SK-N-SH treated with all-trans-retinoic acid at 6 μM for 48 hours (cell line): ENCODE measurements at regions not wholly inside any gene's neighbourhood (a gene's known extent, or its start where the extent isn't known, plus 50 kb on each side); places are given as distances from the start of the nearest gene placed in this dataset.

ENCODE experiments used
- ATAC-seq: fragments of 200-7000 bp; cut with Tn5 transposase; 3 replicates; pipeline ENCODE4 v1.9.1; 2020; ENCODE audit warnings: mild to moderate bottlenecking, moderate library complexity
- ARNTL ChIP-seq: fragments of 450-650 bp; formaldehyde crosslinking; IDR thresholded peaks from 2 replicates; pipeline ENCODE4 v1.5.0; 2020; ENCODE audit warnings: low read depth, mild to moderate bottlenecking, moderate library complexity, borderline replicate concordance
- BACH2 ChIP-seq: fragments of 250-450 bp; sonication (Bioruptor Pico); IDR thresholded peaks from 2 replicates; pipeline ENCODE4 v1.9.0; 2021; ENCODE audit warnings: mild to moderate bottlenecking, borderline replicate concordance
- CSDC2 ChIP-seq: fragments of 250-450 bp; sonication (Bioruptor Pico); IDR thresholded peaks from 2 replicates; pipeline ENCODE4 v1.5.0; 2020; ENCODE audit warnings: mild to moderate bottlenecking, moderate library complexity
- ESRRG ChIP-seq: fragments of 250-450 bp; sonication (Bioruptor Pico); IDR thresholded peaks from 2 replicates; pipeline ENCODE4 v1.6.1; 2021; ENCODE audit warnings: mild to moderate bottlenecking
- GLIS3 ChIP-seq: fragments of 250-450 bp; sonication (Bioruptor Pico); IDR thresholded peaks from 2 replicates; pipeline ENCODE4 v1.5.0; 2020; ENCODE audit warnings: mild to moderate bottlenecking, moderate library complexity
- ISL1 ChIP-seq: fragments of 250-450 bp; sonication (Bioruptor Pico); IDR thresholded peaks from 2 replicates; pipeline ENCODE4 v2.1.2; 2022; ENCODE audit warnings: mild to moderate bottlenecking, moderate library complexity
- OSR1 ChIP-seq: fragments of 250-450 bp; sonication (Bioruptor Pico); IDR thresholded peaks from 2 replicates; pipeline ENCODE4 v1.8.0; 2022; ENCODE audit warnings: moderate library complexity, mild to moderate bottlenecking, inconsistent platforms
- PPARA ChIP-seq: fragments of 250-450 bp; sonication (Bioruptor Pico); IDR thresholded peaks from 2 replicates; pipeline ENCODE4 v1.5.0; 2020; ENCODE audit warnings: mild to moderate bottlenecking, borderline replicate concordance
- SNAI2 ChIP-seq: fragments of 250-450 bp; sonication (Bioruptor Pico); IDR thresholded peaks from 2 replicates; pipeline ENCODE4 v1.5.0; 2020; ENCODE audit warnings: mild to moderate bottlenecking, moderate library complexity
- TCF4 ChIP-seq: fragments of 250-450 bp; sonication (Bioruptor Pico); IDR thresholded peaks from 2 replicates; pipeline ENCODE4 v1.8.0; 2021; ENCODE audit warnings: mild to moderate bottlenecking, moderate library complexity, borderline replicate concordance
- ZC3H10 ChIP-seq: fragments of 250-450 bp; sonication (Bioruptor Pico); IDR thresholded peaks from 2 replicates; pipeline ENCODE4 v1.5.1; 2021; ENCODE audit warnings: mild to moderate bottlenecking, moderate library complexity
- ZFP3 ChIP-seq: fragments of 250-450 bp; sonication (Bioruptor Pico); IDR thresholded peaks from 2 replicates; pipeline ENCODE4 v1.5.0; 2020; ENCODE audit warnings: mild to moderate bottlenecking, moderate library complexity
- ZFP30 ChIP-seq: fragments of 450-650 bp; formaldehyde crosslinking; IDR thresholded peaks from 2 replicates; pipeline ENCODE4 v1.5.0; 2022; ENCODE audit warnings: mild to moderate bottlenecking, moderate library complexity
- ZNF70 ChIP-seq: fragments of 450-650 bp; formaldehyde crosslinking; IDR thresholded peaks from 2 replicates; pipeline ENCODE4 v1.5.0; 2020; ENCODE audit warnings: mild to moderate bottlenecking, moderate library complexity
- ZNF8 ChIP-seq: fragments of 450-650 bp; formaldehyde crosslinking; IDR thresholded peaks from 2 replicates; pipeline ENCODE4 v1.5.0; 2020; ENCODE audit warnings: mild to moderate bottlenecking, moderate library complexity
- TF ChIP-seq, protein P1 (sequence below): fragments of 250-450 bp; sonication (Bioruptor Pico); IDR thresholded peaks from 2 replicates; pipeline ENCODE4 v1.5.1; 2020; ENCODE audit warnings: low read depth, mild to moderate bottlenecking, moderate library complexity
- TF ChIP-seq, protein P2 (sequence below): fragments of 250-450 bp; sonication (Bioruptor Pico); IDR thresholded peaks from 2 replicates; pipeline ENCODE4 v1.5.1; 2021; ENCODE audit warnings: mild to moderate bottlenecking, moderate library complexity
- TF ChIP-seq, protein P3 (sequence below): fragments of 250-450 bp; sonication (Bioruptor Pico); IDR thresholded peaks from 2 replicates; pipeline ENCODE4 v1.5.0; 2020; ENCODE audit warnings: mild to moderate bottlenecking, moderate library complexity
- TF ChIP-seq, protein P4 (sequence below): fragments of 250-450 bp; sonication (Bioruptor Pico); IDR thresholded peaks from 2 replicates; pipeline ENCODE4 v1.8.0; 2020; ENCODE audit warnings: mild to moderate bottlenecking, moderate library complexity, borderline replicate concordance

DNA sequence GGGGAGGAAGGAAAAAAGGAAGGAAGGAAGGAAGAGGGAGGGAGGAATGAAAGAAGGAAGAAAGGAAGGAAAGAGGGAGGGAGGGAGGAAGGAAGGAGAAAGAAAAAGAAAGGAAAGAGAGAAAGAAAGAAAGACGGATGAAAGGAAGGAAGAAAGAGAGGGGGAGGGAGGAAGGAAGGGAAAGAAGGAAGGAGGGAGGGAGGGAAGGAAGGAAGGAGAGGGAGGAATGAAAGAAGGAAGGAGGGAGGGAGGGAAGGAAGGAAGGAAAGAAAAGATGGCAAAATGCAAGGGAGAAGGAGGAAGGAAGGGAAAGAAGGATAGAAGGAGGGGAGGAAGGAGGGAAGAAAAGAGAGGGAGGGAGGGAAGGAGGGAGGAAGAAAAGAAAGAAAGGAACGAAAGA lies 257.3 kb upstream of the C16orf82 start:
- no peak for ATAC-seq
- TF ChIP-seq GLIS3 (CRISPR knock-in tag) = no peak
- no peak for TF ChIP-seq OSR1
- no peak for TF ChIP-seq ZNF70 (CRISPR knock-in tag)
- no peak for TF ChIP-seq ESRRG (CRISPR knock-in tag)
- TF ChIP-seq ZFP30 (CRISPR knock-in tag) = no peak
- TF ChIP-seq ZC3H10 (CRISPR knock-in tag) = no peak
- TF ChIP-seq ARNTL (CRISPR knock-in tag) = no peak
- TF ChIP-seq, all 23 proteins: peak for 0

DNA sequence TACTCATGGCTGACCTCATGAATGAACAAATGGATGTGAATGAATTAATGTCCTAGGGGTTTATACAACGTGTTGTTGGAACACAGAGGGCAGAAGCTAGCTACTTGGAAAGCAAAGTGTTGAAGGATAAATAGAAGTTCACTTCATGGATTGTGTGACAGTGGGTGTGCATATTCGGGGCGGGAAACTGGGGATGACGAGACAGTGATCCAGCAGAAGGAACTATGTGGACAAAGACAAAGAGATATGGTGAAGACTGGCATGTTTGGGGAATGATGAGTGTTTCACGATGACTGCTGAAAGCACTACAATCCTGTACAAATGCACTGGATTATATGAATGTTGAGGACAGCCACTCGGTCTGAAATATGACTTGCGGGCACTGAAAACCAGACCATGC lies 250.5 kb upstream of the C16orf82 start:
- no peak for ATAC-seq
- TF ChIP-seq ZFP30 (CRISPR knock-in tag) (no peak), ARNTL (CRISPR knock-in tag) (no peak), ZNF8 (no peak), BACH2 (CRISPR knock-in tag) (no peak), GLIS3 (CRISPR knock-in tag) (no peak), ESRRG (CRISPR knock-in tag) (no peak), ZNF70 (CRISPR knock-in tag) (no peak), ISL1 (CRISPR knock-in tag) (no peak), PPARA (CRISPR knock-in tag) (no peak)
- TF ChIP-seq, protein P1, sequence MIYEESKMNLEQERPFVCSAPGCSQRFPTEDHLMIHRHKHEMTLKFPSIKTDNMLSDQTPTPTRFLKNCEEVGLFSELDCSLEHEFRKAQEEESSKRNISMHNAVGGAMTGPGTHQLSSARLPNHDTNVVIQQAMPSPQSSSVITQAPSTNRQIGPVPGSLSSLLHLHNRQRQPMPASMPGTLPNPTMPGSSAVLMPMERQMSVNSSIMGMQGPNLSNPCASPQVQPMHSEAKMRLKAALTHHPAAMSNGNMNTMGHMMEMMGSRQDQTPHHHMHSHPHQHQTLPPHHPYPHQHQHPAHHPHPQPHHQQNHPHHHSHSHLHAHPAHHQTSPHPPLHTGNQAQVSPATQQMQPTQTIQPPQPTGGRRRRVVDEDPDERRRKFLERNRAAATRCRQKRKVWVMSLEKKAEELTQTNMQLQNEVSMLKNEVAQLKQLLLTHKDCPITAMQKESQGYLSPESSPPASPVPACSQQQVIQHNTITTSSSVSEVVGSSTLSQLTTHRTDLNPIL = no peak
- TF ChIP-seq, protein P2, sequence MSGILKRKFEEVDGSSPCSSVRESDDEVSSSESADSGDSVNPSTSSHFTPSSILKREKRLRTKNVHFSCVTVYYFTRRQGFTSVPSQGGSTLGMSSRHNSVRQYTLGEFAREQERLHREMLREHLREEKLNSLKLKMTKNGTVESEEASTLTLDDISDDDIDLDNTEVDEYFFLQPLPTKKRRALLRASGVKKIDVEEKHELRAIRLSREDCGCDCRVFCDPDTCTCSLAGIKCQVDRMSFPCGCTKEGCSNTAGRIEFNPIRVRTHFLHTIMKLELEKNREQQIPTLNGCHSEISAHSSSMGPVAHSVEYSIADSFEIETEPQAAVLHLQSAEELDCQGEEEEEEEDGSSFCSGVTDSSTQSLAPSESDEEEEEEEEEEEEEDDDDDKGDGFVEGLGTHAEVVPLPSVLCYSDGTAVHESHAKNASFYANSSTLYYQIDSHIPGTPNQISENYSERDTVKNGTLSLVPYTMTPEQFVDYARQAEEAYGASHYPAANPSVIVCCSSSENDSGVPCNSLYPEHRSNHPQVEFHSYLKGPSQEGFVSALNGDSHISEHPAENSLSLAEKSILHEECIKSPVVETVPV (CRISPR knock-in tag) = no peak

DNA sequence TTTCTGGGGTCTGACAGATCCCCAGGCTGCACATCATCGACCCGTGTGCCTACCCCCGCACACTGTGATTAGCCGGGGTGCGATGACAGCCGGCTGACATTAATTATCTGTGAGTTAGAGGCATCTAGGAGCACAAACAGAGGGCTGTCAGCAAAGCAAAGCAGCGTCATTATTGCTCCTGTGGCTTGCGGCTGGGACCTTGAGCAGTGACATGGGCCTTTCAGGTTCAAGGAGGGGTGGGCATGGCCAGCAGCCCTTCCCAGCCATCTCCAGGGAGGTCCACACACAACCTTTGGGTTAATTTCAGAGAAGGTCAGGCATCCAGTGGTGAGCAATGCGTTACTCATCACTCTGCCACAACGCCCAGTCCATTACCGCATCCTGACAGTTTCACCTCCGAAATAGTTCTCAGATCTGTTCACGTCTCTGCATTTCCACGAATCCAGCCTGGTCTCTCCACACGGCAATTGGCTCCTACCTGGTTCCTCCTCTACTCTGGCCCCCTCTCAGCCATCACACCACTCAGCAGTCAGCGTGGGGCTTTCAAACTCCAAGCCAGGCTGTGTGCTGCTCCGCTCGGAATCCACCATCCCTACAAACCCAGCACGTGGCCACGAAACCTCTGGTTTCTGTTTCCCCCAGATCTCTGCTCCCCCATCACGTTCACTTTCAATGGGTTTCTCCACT lies 249.7 kb upstream of the C16orf82 start:
- TF ChIP-seq, protein P3, sequence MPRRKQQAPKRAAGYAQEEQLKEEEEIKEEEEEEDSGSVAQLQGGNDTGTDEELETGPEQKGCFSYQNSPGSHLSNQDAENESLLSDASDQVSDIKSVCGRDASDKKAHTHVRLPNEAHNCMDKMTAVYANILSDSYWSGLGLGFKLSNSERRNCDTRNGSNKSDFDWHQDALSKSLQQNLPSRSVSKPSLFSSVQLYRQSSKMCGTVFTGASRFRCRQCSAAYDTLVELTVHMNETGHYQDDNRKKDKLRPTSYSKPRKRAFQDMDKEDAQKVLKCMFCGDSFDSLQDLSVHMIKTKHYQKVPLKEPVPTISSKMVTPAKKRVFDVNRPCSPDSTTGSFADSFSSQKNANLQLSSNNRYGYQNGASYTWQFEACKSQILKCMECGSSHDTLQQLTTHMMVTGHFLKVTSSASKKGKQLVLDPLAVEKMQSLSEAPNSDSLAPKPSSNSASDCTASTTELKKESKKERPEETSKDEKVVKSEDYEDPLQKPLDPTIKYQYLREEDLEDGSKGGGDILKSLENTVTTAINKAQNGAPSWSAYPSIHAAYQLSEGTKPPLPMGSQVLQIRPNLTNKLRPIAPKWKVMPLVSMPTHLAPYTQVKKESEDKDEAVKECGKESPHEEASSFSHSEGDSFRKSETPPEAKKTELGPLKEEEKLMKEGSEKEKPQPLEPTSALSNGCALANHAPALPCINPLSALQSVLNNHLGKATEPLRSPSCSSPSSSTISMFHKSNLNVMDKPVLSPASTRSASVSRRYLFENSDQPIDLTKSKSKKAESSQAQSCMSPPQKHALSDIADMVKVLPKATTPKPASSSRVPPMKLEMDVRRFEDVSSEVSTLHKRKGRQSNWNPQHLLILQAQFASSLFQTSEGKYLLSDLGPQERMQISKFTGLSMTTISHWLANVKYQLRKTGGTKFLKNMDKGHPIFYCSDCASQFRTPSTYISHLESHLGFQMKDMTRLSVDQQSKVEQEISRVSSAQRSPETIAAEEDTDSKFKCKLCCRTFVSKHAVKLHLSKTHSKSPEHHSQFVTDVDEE (CRISPR knock-in tag) = no peak
- TF ChIP-seq, protein P1 = no peak
- TF ChIP-seq ZFP3 (CRISPR knock-in tag) (no peak), ESRRG (CRISPR knock-in tag) (no peak), SNAI2 (no peak), CSDC2 (CRISPR knock-in tag) (no peak), BACH2 (CRISPR knock-in tag) (no peak)
- TF ChIP-seq, protein P4, sequence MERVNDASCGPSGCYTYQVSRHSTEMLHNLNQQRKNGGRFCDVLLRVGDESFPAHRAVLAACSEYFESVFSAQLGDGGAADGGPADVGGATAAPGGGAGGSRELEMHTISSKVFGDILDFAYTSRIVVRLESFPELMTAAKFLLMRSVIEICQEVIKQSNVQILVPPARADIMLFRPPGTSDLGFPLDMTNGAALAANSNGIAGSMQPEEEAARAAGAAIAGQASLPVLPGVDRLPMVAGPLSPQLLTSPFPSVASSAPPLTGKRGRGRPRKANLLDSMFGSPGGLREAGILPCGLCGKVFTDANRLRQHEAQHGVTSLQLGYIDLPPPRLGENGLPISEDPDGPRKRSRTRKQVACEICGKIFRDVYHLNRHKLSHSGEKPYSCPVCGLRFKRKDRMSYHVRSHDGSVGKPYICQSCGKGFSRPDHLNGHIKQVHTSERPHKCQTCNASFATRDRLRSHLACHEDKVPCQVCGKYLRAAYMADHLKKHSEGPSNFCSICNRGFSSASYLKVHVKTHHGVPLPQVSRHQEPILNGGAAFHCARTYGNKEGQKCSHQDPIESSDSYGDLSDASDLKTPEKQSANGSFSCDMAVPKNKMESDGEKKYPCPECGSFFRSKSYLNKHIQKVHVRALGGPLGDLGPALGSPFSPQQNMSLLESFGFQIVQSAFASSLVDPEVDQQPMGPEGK = no peak
- TF ChIP-seq, all 23 proteins: peak for 0
- ATAC-seq = no peak

DNA sequence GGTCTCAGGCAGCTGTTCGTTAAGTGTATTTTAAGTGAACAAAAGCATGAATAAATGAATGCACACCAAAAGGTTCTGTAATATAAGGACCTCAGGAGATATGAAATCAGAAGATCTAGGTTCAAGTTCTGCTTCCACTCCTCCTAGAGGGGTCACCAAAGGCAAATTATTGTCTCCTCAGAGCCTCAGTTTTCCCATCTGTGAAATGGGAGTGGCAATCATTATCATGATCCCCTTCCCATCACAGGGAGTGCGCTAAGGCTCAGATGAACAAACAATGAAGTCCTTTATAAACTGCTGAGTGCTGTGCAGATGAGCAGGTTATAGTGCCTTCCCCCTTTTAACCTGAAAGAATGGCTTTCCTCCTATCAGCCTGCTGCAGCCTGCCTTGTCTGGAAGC lies 248.3 kb upstream of the C16orf82 start:
- ATAC-seq = no peak
- TF ChIP-seq ZNF70 (CRISPR knock-in tag) (no peak), ZNF8 (no peak), PPARA (CRISPR knock-in tag) (no peak), ZC3H10 (CRISPR knock-in tag) (no peak), ZFP30 (CRISPR knock-in tag) (no peak), SNAI2 (no peak), ARNTL (CRISPR knock-in tag) (no peak), ESRRG (CRISPR knock-in tag) (no peak), GLIS3 (CRISPR knock-in tag) (no peak), TCF4 (CRISPR knock-in tag) (no peak)
- TF ChIP-seq, protein P3 (CRISPR knock-in tag) = no peak
- TF ChIP-seq, protein P2 (CRISPR knock-in tag) = no peak
